ENCODE measurements at regions not wholly inside any gene's neighbourhood (a gene's known extent, or its start where the extent isn't known, plus 50 kb on each side); places are given as distances from the start of the nearest gene placed in this dataset.

DNA sequence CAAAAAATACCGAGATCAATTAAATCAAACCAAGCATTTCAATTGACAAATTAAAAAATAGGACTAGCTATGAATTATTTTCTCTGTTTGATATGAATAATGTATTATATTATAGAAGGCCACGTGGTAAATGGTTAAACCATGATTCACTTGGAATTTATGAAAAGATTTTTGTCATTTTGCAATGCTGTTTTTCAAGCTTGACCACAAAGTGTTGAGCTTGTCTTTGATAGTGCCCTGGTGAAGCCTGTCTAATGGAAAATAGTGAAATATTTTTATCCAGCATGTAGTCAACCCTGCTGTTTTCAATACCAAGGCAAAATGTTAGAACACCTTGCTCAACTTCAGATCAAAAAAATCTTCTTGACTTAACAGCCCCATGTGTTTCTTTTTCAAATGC is 288.0 kb upstream of the PRMT6 start:
- Histone ChIP-seq H3K36me3 (ENCODE audit: control insufficient read depth in 4 of 4, insufficient read depth in 3 of 4, low read depth in 1 of 4, low read length in 3 of 4) (no peaks in the 10 kb centered on the region), H3K27me3 (ENCODE audit: control insufficient read depth in 4 of 4, insufficient read depth in 4 of 4, low read length in 3 of 4) (no peaks in the 10 kb centered on the region), H3K27ac (ENCODE audit: low read depth in 1 of 2, low read length in 2 of 2) (no peak overlapping the region), H3K4me3 (ENCODE audit: low read depth in 1 of 3, low read length in 3 of 3) (no peak overlapping the region), H3K9me3 (ENCODE audit: control insufficient read depth in 4 of 4, low read length in 3 of 4) (peaks cover 0 to 2% (median under 1%) of the 10 kb centered on the region in 4 donors), H3K4me1 (ENCODE audit: control insufficient read depth in 4 of 4, insufficient read depth in 4 of 4, low read length in 3 of 4) (no peaks in the 10 kb centered on the region), H3K9ac (ENCODE audit: low read depth in 1 of 2, low read length in 2 of 2) (no peak overlapping the region)
- WGBS: 54% methylated on average over 2 of the region's 2 CpGs
- DNase-seq (ENCODE audit: low spot score): no peak
- TF ChIP-seq, protein P1, sequence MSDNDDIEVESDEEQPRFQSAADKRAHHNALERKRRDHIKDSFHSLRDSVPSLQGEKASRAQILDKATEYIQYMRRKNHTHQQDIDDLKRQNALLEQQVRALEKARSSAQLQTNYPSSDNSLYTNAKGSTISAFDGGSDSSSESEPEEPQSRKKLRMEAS (IDR thresholded peaks at IDR 0.05): no peak
- TF ChIP-seq, protein P2, sequence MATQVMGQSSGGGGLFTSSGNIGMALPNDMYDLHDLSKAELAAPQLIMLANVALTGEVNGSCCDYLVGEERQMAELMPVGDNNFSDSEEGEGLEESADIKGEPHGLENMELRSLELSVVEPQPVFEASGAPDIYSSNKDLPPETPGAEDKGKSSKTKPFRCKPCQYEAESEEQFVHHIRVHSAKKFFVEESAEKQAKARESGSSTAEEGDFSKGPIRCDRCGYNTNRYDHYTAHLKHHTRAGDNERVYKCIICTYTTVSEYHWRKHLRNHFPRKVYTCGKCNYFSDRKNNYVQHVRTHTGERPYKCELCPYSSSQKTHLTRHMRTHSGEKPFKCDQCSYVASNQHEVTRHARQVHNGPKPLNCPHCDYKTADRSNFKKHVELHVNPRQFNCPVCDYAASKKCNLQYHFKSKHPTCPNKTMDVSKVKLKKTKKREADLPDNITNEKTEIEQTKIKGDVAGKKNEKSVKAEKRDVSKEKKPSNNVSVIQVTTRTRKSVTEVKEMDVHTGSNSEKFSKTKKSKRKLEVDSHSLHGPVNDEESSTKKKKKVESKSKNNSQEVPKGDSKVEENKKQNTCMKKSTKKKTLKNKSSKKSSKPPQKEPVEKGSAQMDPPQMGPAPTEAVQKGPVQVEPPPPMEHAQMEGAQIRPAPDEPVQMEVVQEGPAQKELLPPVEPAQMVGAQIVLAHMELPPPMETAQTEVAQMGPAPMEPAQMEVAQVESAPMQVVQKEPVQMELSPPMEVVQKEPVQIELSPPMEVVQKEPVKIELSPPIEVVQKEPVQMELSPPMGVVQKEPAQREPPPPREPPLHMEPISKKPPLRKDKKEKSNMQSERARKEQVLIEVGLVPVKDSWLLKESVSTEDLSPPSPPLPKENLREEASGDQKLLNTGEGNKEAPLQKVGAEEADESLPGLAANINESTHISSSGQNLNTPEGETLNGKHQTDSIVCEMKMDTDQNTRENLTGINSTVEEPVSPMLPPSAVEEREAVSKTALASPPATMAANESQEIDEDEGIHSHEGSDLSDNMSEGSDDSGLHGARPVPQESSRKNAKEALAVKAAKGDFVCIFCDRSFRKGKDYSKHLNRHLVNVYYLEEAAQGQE (IDR thresholded peaks at IDR 0.05): no peak
- TF ChIP-seq NR2F2 (IDR thresholded peaks at IDR 0.05) (no peak), EGR1 (IDR thresholded peaks at IDR 0.05; ENCODE audit: low read depth in 2 of 2) (no peak), SP1 (IDR thresholded peaks at IDR 0.05) (no peak), RAD21 (IDR thresholded peaks at IDR 0.05) (no peak), JUND (IDR thresholded peaks at IDR 0.05) (no peak), HNF4G (IDR thresholded peaks at IDR 0.05) (no peak), FOXA1 (IDR thresholded peaks at IDR 0.05) (no peak), GABPA (IDR thresholded peaks at IDR 0.05 in 1 of 2, conservative IDR thresholded peaks at IDR 0.05 in 1 of 2) (no peak), FOXA2 (IDR thresholded peaks at IDR 0.05) (no peak), YY1 (IDR thresholded peaks at IDR 0.05) (no peak), HNF4A (conservative IDR thresholded peaks at IDR 0.05) (no peak), RXRA (IDR thresholded peaks at IDR 0.05) (no peak), TAF1 (conservative IDR thresholded peaks at IDR 0.05) (no peak)
- TF ChIP-seq, protein P3, sequence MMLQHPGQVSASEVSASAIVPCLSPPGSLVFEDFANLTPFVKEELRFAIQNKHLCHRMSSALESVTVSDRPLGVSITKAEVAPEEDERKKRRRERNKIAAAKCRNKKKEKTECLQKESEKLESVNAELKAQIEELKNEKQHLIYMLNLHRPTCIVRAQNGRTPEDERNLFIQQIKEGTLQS (IDR thresholded peaks at IDR 0.05): no peak
- TF ChIP-seq, protein P4, sequence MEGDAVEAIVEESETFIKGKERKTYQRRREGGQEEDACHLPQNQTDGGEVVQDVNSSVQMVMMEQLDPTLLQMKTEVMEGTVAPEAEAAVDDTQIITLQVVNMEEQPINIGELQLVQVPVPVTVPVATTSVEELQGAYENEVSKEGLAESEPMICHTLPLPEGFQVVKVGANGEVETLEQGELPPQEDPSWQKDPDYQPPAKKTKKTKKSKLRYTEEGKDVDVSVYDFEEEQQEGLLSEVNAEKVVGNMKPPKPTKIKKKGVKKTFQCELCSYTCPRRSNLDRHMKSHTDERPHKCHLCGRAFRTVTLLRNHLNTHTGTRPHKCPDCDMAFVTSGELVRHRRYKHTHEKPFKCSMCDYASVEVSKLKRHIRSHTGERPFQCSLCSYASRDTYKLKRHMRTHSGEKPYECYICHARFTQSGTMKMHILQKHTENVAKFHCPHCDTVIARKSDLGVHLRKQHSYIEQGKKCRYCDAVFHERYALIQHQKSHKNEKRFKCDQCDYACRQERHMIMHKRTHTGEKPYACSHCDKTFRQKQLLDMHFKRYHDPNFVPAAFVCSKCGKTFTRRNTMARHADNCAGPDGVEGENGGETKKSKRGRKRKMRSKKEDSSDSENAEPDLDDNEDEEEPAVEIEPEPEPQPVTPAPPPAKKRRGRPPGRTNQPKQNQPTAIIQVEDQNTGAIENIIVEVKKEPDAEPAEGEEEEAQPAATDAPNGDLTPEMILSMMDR (IDR thresholded peaks at IDR 0.05; ENCODE audit: low read depth, low read length, missing input control): no peak
- TF ChIP-seq, protein P5, sequence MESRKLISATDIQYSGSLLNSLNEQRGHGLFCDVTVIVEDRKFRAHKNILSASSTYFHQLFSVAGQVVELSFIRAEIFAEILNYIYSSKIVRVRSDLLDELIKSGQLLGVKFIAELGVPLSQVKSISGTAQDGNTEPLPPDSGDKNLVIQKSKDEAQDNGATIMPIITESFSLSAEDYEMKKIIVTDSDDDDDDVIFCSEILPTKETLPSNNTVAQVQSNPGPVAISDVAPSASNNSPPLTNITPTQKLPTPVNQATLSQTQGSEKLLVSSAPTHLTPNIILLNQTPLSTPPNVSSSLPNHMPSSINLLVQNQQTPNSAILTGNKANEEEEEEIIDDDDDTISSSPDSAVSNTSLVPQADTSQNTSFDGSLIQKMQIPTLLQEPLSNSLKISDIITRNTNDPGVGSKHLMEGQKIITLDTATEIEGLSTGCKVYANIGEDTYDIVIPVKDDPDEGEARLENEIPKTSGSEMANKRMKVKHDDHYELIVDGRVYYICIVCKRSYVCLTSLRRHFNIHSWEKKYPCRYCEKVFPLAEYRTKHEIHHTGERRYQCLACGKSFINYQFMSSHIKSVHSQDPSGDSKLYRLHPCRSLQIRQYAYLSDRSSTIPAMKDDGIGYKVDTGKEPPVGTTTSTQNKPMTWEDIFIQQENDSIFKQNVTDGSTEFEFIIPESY (IDR thresholded peaks at IDR 0.05): no peak

Data from liver (tissue), 8 donors.